Mesodermal cell (in vitro differentiated cells): ENCODE measurements at regions not wholly inside any gene's neighbourhood (a gene's known extent, or its start where the extent isn't known, plus 50 kb on each side); places are given as distances from the start of the nearest gene placed in this dataset.

Experiments used
- H3K27ac ChIP-seq: 2 replicates; pipeline ENCODE4 v1.7.0; 2013; ENCODE audit warnings: mild to moderate bottlenecking, low read depth, low read length, moderate library complexity; ENCODE audit not compliant: severe bottlenecking
- H3K36me3 ChIP-seq: 2 replicates; pipeline ENCODE4 v1.7.1; 2013; ENCODE audit warnings: mild to moderate bottlenecking, low read length, moderate library complexity; ENCODE audit not compliant: control insufficient read depth, insufficient read depth
- H3K4me1 ChIP-seq: one replicate; pipeline ENCODE4 v1.7.1; 2013; ENCODE audit warnings: mild to moderate bottlenecking, low read length; ENCODE audit not compliant: insufficient read depth, control insufficient read depth, poor library complexity, severe bottlenecking
- H3K4me3 ChIP-seq: 2 replicates; pipeline ENCODE4 v1.7.0; 2013; ENCODE audit warnings: low read length, control low read depth, mild to moderate bottlenecking; ENCODE audit not compliant: insufficient read depth, poor library complexity, severe bottlenecking; ENCODE audit errors: extremely low read depth
- H3K9me3 ChIP-seq: 2 replicates; pipeline ENCODE4 v1.7.1; 2013; ENCODE audit warnings: mild to moderate bottlenecking, low read length, moderate library complexity; ENCODE audit not compliant: control insufficient read depth
- WGBS, 2 experiments: methylation state at CpG; one replicate each; pipeline ENCODE4 v1.1.5; 2013; ENCODE audit warnings: missing lambda C conversion rate in 2 of 2; ENCODE audit not compliant: insufficient coverage in 2 of 2; 5-methylcytosine and 5-hydroxymethylcytosine counted together

DNA sequence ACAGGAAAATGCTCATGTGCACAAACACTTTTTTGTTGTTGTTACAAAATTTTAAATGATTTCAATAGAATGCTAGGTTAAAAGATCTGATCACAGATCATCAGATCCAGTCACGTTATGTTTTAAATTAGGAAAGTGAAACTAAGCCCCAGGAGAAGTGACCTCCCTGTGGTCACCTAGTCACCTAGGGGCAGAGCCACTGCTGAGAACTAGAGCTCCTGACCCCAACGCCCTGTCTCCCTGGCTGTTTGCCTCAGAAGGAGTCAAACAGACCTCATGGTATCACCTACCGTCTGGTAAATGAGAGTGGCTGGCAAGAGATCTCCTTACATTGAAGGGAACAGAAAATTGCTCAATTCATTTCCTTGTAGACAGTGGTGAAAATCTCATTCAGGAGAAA, 447.3 kb downstream of the ADRA2A start:
- no peak overlapping the region for H3K4me3 ChIP-seq
- no peak overlapping the region for H3K27ac ChIP-seq
- no peaks in the 10 kb centered on the region for H3K36me3 ChIP-seq
- no peaks in the 10 kb centered on the region for H3K9me3 ChIP-seq
- 76 to 77% methylated on average over 3 of the region's 3 CpGs for WGBS, 2 experiments
- no peaks in the 10 kb centered on the region for H3K4me1 ChIP-seq

DNA sequence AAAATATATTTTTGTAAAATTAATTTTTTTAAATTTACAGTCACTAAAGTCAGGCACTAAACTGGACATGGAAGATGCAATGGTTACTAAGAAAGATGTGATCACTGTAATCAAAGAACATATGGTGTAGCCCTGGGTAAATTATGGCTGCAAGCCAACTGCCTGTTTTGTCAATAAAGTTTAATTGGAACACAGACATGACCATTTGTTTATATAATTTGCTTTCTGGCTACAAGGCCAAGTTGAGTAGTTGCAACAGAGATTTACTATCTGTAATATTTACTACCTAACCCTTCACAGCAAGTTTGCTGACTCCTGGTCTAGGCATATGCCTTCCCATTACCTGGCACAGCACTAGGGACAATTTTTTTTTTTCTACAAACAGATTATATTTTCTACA, 448.9 kb downstream of the ADRA2A start:
- H3K4me1 ChIP-seq = no peaks in the 10 kb centered on the region
- H3K4me3 ChIP-seq = no peak overlapping the region
- H3K27ac ChIP-seq = no peak overlapping the region
- no peaks in the 10 kb centered on the region for H3K9me3 ChIP-seq
- H3K36me3 ChIP-seq = no peaks in the 10 kb centered on the region

DNA sequence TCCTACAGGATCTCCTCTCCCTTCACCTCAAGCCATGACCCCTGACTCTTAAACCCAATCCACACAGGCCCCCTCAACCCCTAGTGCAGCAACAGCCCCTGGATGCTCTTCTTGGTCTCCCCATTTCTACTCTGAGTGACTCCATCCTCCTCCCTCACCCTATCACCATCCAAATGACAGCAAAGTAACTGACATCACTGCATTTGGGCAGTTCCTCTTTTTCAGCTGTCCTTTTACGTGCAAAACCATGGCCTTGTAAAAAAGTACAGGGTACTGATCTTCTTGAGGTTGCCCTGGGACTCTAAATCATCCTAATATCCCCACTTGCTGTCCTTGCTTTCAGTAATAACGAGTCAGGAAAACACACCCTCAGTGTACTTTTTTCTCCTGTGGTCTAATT, 454.9 kb downstream of the ADRA2A start:
- 54% methylated on average over 2 of the region's 2 CpGs; no CpG with 5 or more reads in 1 of the 2 experiments for WGBS, 2 experiments
- H3K36me3 ChIP-seq = no peaks in the 10 kb centered on the region
- no peak overlapping the region for H3K4me3 ChIP-seq
- no peaks in the 10 kb centered on the region for H3K4me1 ChIP-seq
- no peak overlapping the region for H3K27ac ChIP-seq
- H3K9me3 ChIP-seq = no peaks in the 10 kb centered on the region

DNA sequence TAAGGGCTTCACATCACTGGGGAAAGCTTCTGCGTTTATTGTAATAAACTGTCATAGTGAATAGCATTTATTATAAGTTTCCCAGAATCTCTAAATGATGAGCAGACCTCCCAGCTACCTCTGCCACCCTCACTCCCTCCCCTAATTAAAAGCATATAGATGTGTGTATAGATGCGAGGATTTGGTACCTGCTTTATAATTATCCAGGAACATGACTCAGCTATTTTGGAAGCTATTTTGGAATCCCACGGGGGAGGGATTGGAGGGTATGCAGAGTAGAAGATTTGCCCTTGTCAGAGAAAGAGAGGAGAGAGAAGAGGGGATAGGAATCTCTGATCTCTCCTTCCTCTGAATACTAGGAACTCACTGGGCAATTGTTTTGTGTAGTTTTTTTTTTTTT, 455.3 kb downstream of the ADRA2A start:
- no peak overlapping the region for H3K4me3 ChIP-seq
- WGBS, 2 experiments = 57% methylated on average over 1 of the region's 3 CpGs; no CpG with 5 or more reads in 1 of the 2 experiments
- H3K9me3 ChIP-seq = no peaks in the 10 kb centered on the region

DNA sequence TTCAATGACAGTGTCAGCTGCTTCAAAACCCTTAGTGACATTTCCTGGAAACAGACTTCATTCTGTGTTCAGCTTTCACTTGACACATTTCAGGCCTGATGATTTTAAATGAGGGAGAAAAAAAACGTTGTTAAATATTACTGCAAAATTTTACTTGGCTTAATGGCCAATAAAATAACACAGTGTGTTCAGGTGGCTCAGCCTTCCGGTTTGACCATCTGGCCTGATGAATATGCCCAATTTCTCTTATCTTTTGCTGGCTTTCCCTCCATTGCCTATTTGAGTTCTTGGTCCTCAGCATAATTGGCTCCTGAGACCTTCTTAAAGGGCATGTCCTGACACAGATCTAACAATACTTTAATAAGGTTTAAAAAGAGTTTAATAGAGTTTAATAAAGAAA, 462.4 kb downstream of the ADRA2A start:
- Histone ChIP-seq H3K4me1 (no peaks in the 10 kb centered on the region), H3K27ac (no peak overlapping the region), H3K4me3 (no peak overlapping the region), H3K36me3 (no peaks in the 10 kb centered on the region), H3K9me3 (no peaks in the 10 kb centered on the region)
- 67 to 82% methylated on average over 1 to 2 of the region's 2 CpGs for WGBS, 2 experiments

More for the DNA sequence above, 455.3 kb downstream of the ADRA2A start:
- Histone ChIP-seq H3K36me3 (no peaks in the 10 kb centered on the region), H3K4me1 (no peaks in the 10 kb centered on the region), H3K27ac (no peak overlapping the region)

DNA sequence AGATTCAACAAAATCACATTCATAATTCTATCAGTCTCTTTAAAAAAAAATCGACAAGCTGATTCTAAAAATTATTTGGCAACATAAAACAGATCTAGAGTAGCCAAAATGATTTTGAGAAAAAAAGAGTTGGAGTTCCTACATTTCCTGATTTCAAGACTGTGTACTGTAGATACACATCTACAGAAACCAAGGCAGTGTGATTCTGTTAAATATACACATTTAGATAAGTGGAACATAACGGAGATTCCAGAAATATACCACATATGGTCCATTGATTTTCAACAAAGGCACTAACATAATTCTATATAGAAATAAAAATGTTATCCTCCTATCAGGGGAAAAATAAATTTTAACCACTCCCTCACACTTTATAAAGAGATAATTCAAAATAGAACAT, 467.0 kb downstream of the ADRA2A start:
- no peak overlapping the region for H3K4me3 ChIP-seq
- no CpG with 5 or more reads among the region's 2 CpGs for WGBS, 2 experiments

DNA sequence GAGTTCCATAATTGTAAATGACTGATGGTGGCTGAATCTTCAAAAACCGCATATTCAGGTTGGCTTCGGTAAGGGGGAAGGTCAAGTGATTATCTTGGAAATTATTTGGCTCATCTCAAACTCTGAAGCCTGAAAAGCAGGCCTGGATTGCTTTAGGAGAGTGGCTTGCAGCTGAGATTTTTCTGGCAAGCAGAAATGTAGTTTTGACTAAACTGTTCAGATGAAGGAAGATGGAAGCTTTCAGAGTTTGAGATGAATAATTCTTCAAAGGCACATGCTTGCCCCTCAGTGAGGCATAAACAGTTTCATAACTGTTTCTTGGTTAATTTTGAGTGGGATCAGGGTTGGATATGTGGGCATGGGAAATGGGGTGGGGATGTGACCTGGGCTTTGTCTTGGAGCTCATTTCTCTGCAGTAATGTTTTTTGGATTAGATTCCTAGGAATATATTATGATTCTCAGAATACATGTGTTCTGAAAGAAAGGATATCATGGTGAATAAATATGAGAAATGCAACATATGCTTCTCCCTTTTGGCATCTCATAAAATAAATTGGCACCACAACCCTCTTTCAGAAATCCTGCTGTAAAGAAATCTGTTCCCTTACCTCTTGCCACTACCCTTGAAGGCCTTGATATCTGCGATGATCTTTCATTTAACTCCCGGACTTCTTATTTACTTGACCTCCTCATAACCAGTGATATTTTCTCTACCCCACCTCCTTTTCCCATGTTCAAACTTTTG, 469.2 kb downstream of the ADRA2A start:
- H3K27ac ChIP-seq = no peak overlapping the region
- no peaks in the 10 kb centered on the region for H3K9me3 ChIP-seq
- 83 to 90% methylated on average over 3 to 4 of the region's 4 CpGs for WGBS, 2 experiments
- no peaks in the 10 kb centered on the region for H3K36me3 ChIP-seq
- no peaks in the 10 kb centered on the region for H3K4me1 ChIP-seq
- no peak overlapping the region for H3K4me3 ChIP-seq

More for the DNA sequence above, 467.0 kb downstream of the ADRA2A start:
- no peaks in the 10 kb centered on the region for H3K4me1 ChIP-seq
- no peaks in the 10 kb centered on the region for H3K9me3 ChIP-seq
- H3K36me3 ChIP-seq = no peaks in the 10 kb centered on the region
- no peak overlapping the region for H3K27ac ChIP-seq

DNA sequence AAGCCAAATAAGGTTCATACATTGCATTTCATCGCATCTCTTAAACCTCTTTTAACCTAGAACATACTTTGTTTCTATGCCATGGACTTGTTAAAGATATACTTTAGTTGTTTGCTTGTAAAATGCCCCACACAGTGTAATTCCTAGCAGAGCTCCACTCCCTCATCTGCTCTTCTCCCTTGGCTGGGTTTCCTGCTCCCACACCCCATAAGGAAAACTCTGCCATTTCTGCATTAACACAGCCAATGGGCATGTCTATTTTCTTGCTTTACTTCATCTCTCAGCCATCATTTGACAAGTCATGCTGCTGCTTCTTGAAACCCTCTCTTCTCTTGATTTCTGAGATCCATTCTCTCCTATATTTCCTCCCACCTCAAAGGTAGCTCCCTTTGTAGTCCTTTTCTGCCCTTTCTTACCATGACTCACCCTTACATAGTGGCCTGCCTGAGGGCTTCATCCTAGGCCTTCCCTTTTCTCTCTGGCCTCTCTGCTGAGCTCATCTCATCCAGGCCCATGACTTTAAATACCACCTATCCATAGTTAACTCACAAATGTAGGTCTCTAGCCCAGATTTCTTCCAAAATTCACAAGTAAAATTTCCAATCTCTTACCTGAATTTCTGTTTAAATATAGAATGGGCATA, 471.4 kb downstream of the ADRA2A start:
- no CpG with 5 or more reads among the region's 1 CpG for WGBS, 2 experiments
- Histone ChIP-seq H3K9me3 (no peaks in the 10 kb centered on the region), H3K4me3 (no peak overlapping the region), H3K36me3 (no peaks in the 10 kb centered on the region), H3K27ac (no peak overlapping the region), H3K4me1 (no peaks in the 10 kb centered on the region)

DNA sequence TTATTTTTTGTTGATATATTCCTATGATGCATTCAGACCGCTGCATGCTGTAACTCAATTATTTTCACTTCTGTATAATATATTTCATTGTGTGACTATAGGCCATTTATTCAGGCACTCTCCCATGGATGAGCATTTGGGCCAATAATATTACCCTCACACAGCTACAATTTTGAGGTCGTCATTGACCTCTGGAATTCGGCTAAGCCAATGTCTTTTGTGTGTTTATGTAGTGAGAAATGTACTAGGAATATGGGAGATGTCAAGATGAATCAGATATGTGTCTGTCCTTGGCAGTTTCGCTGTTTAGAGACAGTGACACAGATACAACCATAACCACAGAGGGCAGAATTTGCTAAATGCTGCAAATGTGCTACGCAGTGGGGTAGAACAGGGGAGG, 474.2 kb downstream of the ADRA2A start:
- Histone ChIP-seq H3K36me3 (no peaks in the 10 kb centered on the region), H3K27ac (no peak overlapping the region), H3K9me3 (no peaks in the 10 kb centered on the region), H3K4me3 (no peak overlapping the region), H3K4me1 (no peaks in the 10 kb centered on the region)
- 80 to 86% methylated on average over 1 of the region's 5 CpGs for WGBS, 2 experiments

DNA sequence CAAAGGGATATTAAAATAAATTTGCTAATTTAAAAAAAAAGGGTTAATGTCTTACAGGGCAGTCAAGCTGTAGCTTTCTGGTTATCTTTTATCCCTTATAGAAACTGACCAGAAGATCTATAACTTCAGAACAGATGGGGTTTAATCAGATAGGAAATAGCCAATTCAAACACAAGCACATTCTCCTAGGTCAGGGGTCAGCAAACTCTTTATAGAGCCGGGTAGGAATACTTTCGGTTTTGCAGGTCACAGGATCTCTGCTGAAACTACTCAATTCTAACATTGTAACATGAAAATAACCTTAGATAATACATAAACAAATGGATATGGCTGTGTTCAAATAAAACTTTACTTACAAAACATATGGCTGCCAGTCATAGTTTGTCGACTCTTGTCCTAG, 479.8 kb downstream of the ADRA2A start:
- no CpG with 5 or more reads among the region's 3 CpGs for WGBS, 2 experiments
- Histone ChIP-seq H3K9me3 (no peaks in the 10 kb centered on the region), H3K4me1 (no peaks in the 10 kb centered on the region), H3K27ac (no peak overlapping the region), H3K4me3 (no peak overlapping the region), H3K36me3 (no peaks in the 10 kb centered on the region)

DNA sequence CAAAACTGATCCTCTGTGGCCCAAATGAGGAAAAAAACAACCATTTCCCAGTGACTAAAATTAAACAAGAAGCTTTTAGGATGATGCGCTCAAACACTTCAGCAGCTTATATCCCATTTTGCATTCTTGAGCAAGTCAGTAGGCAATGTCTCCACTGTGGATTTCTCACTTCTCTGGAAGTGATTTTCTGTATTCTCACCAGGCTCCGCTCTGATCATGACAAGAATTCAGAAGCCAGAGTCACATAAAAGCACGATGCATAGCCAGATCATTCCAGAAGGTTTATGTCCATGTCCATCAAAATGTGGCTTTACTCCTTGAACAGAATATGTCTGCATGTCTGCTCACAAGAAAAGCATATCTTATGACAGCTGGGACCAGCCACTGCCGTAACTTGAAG, 481.4 kb downstream of the ADRA2A start:
- no peak overlapping the region for H3K27ac ChIP-seq
- no peaks in the 10 kb centered on the region for H3K9me3 ChIP-seq
- 87 to 92% methylated on average over 3 to 4 of the region's 4 CpGs for WGBS, 2 experiments
- no peaks in the 10 kb centered on the region for H3K36me3 ChIP-seq
- H3K4me3 ChIP-seq = no peak overlapping the region
- no peaks in the 10 kb centered on the region for H3K4me1 ChIP-seq
